ENCODE measurements at regions not wholly inside any gene's neighbourhood (a gene's known extent, or its start where the extent isn't known, plus 50 kb on each side); places are given as distances from the start of the nearest gene placed in this dataset.

- no peak overlapping the region for H3K4me3 ChIP-seq (ENCODE audit: control insufficient read depth, low read depth, low read length)
- no peak for TF ChIP-seq CTCF (IDR thresholded peaks at IDR 0.05; ENCODE audit: control insufficient read depth, insufficient read depth, low read depth, low read length, missing control alignments)
- DNase-seq (ENCODE audit: low read depth): no peak
Measured at GRCh38 chr13:99080131-99080530, 102.3 kb upstream of the DOCK9 start.

- no peak for DNase-seq (ENCODE audit: low read depth)
- H3K4me3 ChIP-seq (ENCODE audit: control insufficient read depth, low read depth, low read length): no peak overlapping the region
- TF ChIP-seq CTCF (IDR thresholded peaks at IDR 0.05; ENCODE audit: control insufficient read depth, insufficient read depth, low read depth, low read length, missing control alignments): no peak
Measured at GRCh38 chr13:99083981-99084380, 106.1 kb upstream of the DOCK9 start.

- DNase-seq (ENCODE audit: low read depth): no peak
- H3K4me3 ChIP-seq (ENCODE audit: control insufficient read depth, low read depth, low read length): peak overlapping the region; percentile 75
- no peak for TF ChIP-seq CTCF (IDR thresholded peaks at IDR 0.05; ENCODE audit: control insufficient read depth, insufficient read depth, low read depth, low read length, missing control alignments)
Measured at GRCh38 chr13:99085139-99085807, 107.4 kb upstream of the DOCK9 start.

GRCh38 chr13:99085808-99086266 lies 108.0 kb upstream of the DOCK9 start:
- DNase-seq (ENCODE audit: low read depth): no peak
- TF ChIP-seq CTCF (IDR thresholded peaks at IDR 0.05; ENCODE audit: control insufficient read depth, insufficient read depth, low read depth, low read length, missing control alignments): no peak

GRCh38 chr13:99086267-99087097 lies 108.6 kb upstream of the DOCK9 start:
- TF ChIP-seq CTCF (IDR thresholded peaks at IDR 0.05; ENCODE audit: control insufficient read depth, insufficient read depth, low read depth, low read length, missing control alignments): no peak
- H3K4me3 ChIP-seq (ENCODE audit: control insufficient read depth, low read depth, low read length): peak overlapping the region; percentile 75
- DNase-seq (ENCODE audit: low read depth): no peak

More at GRCh38 chr13:99085808-99086266, 108.0 kb upstream of the DOCK9 start:
- H3K4me3 ChIP-seq (ENCODE audit: control insufficient read depth, low read depth, low read length): peak overlapping the region; percentile 75

- peak; percentile 37 for TF ChIP-seq CTCF (IDR thresholded peaks at IDR 0.05; ENCODE audit: control insufficient read depth, insufficient read depth, low read depth, low read length, missing control alignments)
- DNase-seq (ENCODE audit: low read depth): peak; percentile 27
- H3K4me3 ChIP-seq (ENCODE audit: control insufficient read depth, low read depth, low read length): peak overlapping the region; percentile 75
Measured at GRCh38 chr13:99087098-99087953, 109.5 kb upstream of the DOCK9 start.
